EH (cell line): ENCODE measurements at regions not wholly inside any gene's neighbourhood (a gene's known extent, or its start where the extent isn't known, plus 50 kb on each side); places are given as distances from the start of the nearest gene placed in this dataset.
"Not testable (repeated sequence)": the region's sequence is repeated elsewhere in the genome, so short reads cannot be mapped to it uniquely, and the experiment has no call there.

ENCODE experiments used
- DNase-seq: peaks from one replicate; pipeline ENCODE4 v3.0.0-alpha.2; 2015; ENCODE audit warnings: low read depth

- no peak for DNase-seq
Observed at GRCh38 chr11:98180511-98180910, 840.2 kb upstream of the CNTN5 start.

DNA sequence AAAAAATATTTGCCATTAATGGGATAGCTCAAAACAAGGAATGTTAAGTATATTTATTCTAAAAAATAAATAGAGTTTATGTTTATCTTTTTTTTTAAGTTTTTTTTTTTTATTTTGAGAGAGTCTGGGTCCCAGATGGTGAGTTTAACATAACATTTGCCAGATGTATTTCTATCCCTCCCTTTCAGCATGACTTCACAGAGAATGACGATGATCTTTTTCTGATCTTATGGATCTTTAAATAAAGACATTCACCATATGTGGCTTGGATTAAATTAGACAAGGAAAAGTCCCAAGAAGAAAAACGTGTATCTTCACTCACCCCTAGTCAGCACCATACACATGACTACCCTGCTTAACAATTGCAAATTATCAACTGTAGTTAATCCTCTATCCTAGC is 839.8 kb upstream of the CNTN5 start:
- DNase-seq: no peak

- no peak for DNase-seq
Observed at GRCh38 chr11:98183034-98183433, 837.7 kb upstream of the CNTN5 start.

DNA sequence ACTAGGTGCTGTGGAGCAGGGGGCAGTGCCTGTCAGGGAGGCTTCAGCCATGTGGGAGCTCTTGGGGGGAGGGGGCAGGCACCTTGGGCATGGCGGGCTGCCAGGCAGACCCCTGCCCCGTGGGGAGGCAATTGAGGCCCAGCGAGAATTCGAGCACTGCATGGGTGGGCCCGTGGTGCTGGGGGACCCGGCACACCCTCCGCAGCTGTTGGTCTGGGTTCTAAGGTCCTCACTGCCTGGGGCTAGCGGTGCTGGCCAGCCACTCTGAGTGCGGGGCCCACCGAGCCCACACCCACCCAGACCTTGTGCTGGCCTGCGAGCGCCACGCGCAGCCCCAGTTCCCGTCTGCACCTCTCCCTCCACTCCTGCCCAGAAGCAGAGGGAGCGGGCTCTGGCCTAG is 835.5 kb upstream of the CNTN5 start:
- DNase-seq: no peak

DNA sequence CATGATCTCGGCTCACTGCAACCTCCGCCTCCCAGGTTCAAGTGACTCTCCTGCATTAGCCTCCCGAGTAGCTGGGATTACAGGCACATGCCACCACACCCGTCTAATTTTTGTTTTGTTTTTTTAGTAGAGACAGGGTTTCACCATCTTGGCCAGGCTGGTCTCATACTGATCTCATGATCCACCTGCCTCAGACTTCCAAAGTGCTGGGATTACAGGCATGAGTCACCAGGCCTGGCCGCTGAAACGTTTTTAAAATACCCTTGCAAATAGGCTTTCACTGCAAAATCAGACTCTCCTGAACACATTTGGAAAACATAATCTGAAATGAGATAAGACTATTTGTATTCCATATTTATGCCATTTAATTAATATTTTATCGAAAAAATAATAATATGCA is 826.1 kb upstream of the CNTN5 start:
- no peak for DNase-seq

DNA sequence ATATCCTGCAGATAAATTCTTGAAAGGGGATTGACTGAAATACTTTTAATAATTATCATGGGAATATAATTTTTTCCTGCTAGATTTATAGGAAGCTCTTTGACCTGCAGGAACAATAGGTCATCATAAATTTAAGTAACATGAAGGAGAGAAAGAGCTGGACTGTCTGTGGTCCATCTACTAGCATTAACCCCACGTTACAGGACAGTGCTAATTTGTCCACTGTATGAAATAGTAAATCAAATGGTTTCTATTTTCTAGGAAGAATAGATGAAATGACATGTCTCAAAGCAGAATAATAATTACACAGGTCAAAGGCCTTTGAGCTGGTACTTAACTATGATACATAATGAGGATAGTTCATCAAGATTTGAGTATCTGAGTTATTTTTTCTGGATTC is 825.4 kb upstream of the CNTN5 start:
- DNase-seq: no peak

- no peak for DNase-seq
Observed at GRCh38 chr11:98207086-98207485, 813.7 kb upstream of the CNTN5 start.

DNA sequence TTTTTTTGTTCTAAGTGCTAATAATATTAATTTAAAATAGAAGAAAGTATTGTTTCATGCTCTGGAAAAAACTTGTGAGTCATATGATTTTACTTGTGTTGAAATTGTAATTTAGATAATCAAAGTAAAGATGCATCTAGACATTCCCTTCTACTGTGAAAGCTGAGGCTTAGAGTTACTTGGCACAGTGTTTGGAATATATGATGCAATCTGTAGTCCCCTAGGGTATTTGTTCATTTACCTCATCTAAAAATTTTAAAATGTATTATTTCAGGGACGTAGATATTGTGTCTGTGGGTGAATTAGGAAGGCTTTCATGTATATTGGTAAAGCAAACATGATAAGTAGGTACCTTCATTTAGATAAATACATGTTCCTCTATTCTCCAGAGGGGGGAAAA is 793.5 kb upstream of the CNTN5 start:
- no peak for DNase-seq

- DNase-seq: no peak
Observed at GRCh38 chr11:98230678-98231077, 790.1 kb upstream of the CNTN5 start.

GRCh38 chr11:98234698-98235097 is 786.1 kb upstream of the CNTN5 start:
- no peak for DNase-seq

DNA sequence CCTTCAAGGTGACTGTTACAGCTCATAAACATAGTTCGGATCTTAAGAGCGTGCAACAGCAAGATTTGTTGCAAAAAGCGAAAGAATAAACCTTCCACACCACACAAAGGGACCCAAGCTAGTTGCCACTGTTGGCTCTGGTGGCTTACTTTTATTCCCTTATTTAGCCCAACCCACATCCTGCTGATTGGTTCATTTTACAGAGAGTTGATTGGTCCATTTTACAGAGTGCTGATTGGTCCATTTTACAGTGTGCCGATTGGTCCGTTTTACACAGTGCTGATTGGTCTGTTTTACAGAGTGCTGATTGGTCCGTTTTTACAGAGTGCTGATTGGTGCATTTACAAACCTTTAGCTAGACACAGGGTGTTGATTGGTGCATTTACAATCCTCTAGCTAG is 776.9 kb upstream of the CNTN5 start:
- no peak for DNase-seq

DNA sequence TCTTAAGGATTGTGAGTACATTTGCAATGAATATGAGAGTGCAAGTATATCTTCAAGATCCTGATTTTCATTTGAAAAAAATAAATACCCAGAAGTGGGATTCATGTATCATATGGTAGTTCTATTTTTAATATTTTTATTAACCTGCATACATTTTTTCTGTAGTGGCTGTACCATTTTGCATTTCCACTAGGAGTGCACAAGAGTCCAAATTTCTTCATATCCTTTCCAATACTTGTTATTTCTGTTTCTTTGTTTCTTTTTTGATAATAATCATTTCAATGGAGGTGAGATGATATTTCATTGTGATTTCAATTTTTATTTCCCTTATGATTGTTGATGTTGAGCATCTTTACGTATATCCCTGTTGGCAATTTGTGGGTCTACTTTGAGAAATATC is 759.8 kb upstream of the CNTN5 start:
- no peak for DNase-seq

DNA sequence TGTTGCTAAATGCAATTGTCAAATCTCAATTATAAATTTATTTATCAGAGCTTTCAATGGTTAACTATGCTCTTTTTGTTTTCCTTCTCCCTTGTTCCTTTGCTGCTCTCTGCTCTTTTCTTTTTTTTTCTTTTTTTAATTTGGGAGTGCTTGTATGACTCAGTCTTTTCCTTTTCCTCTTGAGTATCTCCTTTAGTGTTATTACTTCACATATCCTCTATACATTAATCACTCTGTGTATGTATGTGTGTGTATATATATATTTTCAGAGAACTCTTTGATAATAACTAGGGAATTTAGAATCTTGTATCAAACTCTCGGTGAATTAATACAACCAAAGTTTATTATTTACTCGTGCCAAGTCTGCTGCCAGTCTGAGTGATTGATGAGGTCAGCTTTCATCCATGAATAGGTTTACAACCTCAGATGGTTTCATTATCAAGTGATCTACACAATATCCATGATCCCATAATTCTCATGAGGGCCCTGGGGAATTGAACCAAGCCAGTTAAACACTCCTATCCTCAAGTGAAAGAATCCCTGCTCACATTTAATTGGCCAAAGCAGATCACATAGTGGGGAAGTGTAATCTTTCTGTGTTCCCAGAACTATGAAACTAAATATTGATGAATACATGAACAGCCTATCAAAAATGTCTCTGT is 743.4 kb upstream of the CNTN5 start:
- DNase-seq: no peak

GRCh38 chr11:98289617-98290263 is 731.0 kb upstream of the CNTN5 start:
- no peak for DNase-seq

- DNase-seq: no peak
Observed at GRCh38 chr11:98296091-98296880, 724.5 kb upstream of the CNTN5 start.

DNA sequence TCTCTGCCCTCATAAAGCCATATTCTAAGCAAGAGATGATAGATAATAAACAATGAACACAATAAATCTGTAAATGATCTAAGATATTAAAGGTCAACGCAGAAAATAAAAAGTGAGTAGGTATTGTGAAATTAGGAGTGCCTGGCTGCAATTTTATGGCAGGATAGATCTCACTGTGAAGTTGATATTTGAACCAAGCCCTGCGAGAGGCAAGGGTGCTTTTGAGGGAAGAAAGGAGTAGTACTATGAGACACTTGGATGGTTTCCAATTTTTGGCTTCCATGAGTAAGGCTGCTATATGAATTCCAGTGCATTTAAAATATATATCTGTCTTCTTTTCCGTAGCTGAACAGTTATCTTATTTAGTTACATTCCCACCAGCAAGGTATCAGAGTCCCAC is 720.0 kb upstream of the CNTN5 start:
- DNase-seq: no peak

DNA sequence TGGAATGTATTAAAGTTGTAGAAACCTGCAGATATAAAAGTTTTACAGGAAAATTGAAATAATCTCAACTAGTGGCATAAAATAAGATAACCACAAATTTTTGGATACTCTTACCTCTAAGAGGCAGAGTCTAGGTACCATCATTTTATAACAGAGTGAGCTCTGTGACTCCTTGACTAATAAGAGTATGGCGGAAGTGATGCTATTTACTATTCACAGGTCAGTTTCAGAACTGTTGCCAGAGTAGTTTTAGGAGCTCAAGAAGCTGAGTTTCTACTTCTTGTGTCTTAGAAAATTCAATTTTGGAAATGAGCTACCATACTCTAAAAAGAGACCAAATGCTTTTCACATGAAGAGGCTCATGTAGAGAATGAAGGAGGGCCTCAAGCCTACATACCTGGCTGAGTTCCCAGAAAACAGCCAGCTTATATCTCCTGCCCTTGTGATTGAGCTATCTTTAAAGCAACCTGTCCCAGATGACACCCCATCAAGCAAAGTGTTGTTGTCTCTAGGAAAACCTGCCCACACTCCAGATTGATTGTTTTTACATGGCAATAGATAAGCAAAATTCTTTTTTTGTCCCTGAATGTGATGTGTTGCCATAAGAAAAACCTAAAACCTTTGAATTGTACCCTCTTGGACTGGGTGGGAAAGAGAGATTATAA is 712.8 kb upstream of the CNTN5 start:
- no peak for DNase-seq

DNA sequence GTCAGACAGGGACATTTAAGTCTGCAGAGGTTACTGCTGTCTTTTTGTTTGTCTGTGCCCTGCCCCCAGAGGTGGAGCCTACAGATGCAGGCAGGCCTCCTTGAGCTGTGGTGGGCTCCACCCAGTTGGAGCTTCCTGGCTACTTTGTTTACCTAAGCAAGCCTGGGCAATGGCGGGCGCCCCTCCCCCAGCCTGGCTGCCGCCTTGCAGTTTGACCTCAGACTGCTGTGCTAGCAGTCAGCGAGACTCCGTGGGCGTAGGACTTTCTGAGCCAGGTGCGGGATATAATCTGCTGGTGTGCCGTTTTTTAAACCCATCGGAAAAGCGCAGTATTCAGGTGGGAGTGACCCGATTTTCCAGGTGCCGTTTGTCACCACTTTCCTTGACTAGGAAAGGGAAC is 690.4 kb upstream of the CNTN5 start:
- not testable (repeated sequence) for DNase-seq

DNA sequence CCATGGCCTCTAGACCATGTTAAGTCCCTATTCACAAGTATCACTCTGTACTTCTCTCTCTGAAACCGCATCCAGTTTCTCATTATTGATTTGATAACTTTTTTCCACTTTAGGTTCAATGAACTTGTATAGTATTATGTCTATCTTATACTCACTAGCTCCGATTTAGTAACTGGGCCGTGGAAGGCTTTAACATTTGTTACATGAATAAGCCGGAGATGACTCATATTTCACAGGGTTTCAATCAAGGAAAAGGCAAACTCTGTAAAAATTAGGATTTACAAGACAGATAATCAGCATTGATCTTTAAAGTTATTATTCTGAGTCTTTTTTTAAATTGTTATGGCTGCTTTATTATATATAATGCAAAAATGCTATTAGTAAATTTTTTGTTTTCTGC is 662.2 kb upstream of the CNTN5 start:
- no peak for DNase-seq

DNA sequence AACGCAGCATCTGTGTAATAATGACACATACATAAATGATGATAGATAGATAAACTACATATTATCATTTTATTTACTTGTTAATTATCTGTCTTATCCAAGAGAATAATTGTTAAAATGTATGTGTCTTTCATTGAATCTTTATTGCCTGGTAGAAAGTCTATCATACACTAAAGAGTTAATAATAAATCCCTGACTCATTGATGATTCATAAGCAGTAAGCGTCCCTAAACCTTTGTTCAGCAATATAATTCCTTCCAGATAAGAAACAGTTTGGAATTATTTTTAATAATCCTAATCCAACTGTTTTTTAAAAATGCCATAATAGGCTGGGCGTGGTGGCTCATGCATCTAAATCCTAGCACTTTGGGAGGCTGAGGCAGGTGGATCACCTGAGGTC is 655.6 kb upstream of the CNTN5 start:
- DNase-seq: no peak

DNA sequence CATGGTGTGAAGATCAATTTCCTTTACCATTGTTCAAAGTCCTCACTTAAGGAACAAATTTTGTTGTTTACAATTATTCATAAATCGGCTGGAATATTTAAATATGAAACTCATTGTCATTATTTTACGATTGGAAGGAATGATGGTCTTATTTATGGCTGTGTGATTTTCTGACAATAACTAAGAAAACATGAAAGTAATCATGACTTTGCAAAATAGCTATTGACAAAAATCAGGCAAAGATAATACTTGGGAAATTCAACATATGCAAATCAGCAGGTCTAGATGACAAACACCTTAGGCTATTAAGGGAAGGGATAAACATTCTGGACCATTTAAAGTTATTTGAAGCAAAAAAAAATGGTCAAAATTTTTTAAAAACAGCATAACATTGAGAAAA is 654.8 kb upstream of the CNTN5 start:
- DNase-seq: no peak

DNA sequence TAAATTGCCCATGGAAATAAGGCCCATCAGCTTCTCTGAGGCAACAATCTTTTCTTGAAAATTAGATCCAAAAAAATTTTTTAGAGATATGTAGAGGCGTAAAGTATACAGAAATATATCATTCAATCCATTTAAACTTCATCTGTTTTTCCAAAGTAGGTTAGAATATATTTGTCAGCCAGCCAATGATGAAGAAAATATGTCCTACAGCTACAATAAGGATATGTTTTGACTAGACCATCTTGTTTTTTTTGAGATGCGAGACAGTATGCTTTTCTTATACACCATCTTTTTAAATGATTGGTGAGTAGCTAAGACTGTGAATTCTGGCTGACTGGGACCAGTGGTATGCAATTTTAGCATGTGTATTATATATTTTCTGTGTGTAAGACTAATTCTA is 630.4 kb upstream of the CNTN5 start:
- no peak for DNase-seq

GRCh38 chr11:98394500-98394899 is 626.2 kb upstream of the CNTN5 start:
- not testable (repeated sequence) for DNase-seq
